ENCODE measurements at regions not wholly inside any gene's neighbourhood (a gene's known extent, or its start where the extent isn't known, plus 50 kb on each side); places are given as distances from the start of the nearest gene placed in this dataset.

GRCh38 chr7:7104314-7104698 is 78.0 kb upstream of the C1GALT1 start:
- no peaks in the 10 kb centered on the region for H3K36me3 ChIP-seq
- H3K27me3 ChIP-seq, result no peaks in the 10 kb centered on the region
- no peak overlapping the region for H3K27ac ChIP-seq
- no peak for DNase-seq
- H3K4me1 ChIP-seq, result peaks cover 0 to 12% (median 6%) of the 10 kb centered on the region in 4 donors
- no peaks in the 10 kb centered on the region for H3K9me3 ChIP-seq
- TF ChIP-seq EP300 (IDR thresholded peaks at IDR 0.05), result no peak
- no peak for TF ChIP-seq POLR2AphosphoS5 (IDR thresholded peaks at IDR 0.05)
- TF ChIP-seq, protein P1, sequence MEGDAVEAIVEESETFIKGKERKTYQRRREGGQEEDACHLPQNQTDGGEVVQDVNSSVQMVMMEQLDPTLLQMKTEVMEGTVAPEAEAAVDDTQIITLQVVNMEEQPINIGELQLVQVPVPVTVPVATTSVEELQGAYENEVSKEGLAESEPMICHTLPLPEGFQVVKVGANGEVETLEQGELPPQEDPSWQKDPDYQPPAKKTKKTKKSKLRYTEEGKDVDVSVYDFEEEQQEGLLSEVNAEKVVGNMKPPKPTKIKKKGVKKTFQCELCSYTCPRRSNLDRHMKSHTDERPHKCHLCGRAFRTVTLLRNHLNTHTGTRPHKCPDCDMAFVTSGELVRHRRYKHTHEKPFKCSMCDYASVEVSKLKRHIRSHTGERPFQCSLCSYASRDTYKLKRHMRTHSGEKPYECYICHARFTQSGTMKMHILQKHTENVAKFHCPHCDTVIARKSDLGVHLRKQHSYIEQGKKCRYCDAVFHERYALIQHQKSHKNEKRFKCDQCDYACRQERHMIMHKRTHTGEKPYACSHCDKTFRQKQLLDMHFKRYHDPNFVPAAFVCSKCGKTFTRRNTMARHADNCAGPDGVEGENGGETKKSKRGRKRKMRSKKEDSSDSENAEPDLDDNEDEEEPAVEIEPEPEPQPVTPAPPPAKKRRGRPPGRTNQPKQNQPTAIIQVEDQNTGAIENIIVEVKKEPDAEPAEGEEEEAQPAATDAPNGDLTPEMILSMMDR (IDR thresholded peaks at IDR 0.05), result no peak
- TF ChIP-seq POLR2A (IDR thresholded peaks at IDR 0.05), result no peak
- intact Hi-C loops (cut with DNase I), result loop anchor here (5.0 kb wide), 2 partner anchors 438 to 1113 kb away; no protein-coding TSS in a partner anchor
- 84 to 86% methylated on average over 7 of the region's 7 CpGs for WGBS, 2 donors
- no peak overlapping the region for H3K4me3 ChIP-seq

- Histone ChIP-seq H3K36me3 (no peaks in the 10 kb centered on the region), H3K4me1 (peaks cover 0 to 5% (median under 1%) of the 10 kb centered on the region in 4 donors), H3K9me3 (no peaks in the 10 kb centered on the region), H3K4me3 (no peak overlapping the region), H3K27ac (no peak overlapping the region), H3K27me3 (no peaks in the 10 kb centered on the region)
- no peak for DNase-seq
- WGBS, 2 donors, result 93% methylated on average over 5 of the region's 5 CpGs
- intact Hi-C loops (cut with DNase I), result loop anchor here (5.0 kb wide), 2 partner anchors 437 to 1112 kb away; no protein-coding TSS in a partner anchor
- no peak for TF ChIP-seq EP300 (IDR thresholded peaks at IDR 0.05)
- no peak for TF ChIP-seq POLR2AphosphoS5 (IDR thresholded peaks at IDR 0.05)
- TF ChIP-seq, protein P1 (IDR thresholded peaks at IDR 0.05), result no peak
- TF ChIP-seq POLR2A (IDR thresholded peaks at IDR 0.05), result no peak
Measured at GRCh38 chr7:7104971-7105370, 77.4 kb upstream of the C1GALT1 start.

GRCh38 chr7:7105800-7106582 is 76.4 kb upstream of the C1GALT1 start:
- Histone ChIP-seq H3K9me3 (no peaks in the 10 kb centered on the region), H3K27me3 (no peaks in the 10 kb centered on the region), H3K4me1 (no peaks in the 10 kb centered on the region), H3K36me3 (no peaks in the 10 kb centered on the region), H3K27ac (no peak overlapping the region), H3K4me3 (no peak overlapping the region)
- DNase-seq, result no peak
- intact Hi-C loops (cut with DNase I), result no loop called here
- TF ChIP-seq, protein P1 (IDR thresholded peaks at IDR 0.05), result no peak
- no peak for TF ChIP-seq POLR2AphosphoS5 (IDR thresholded peaks at IDR 0.05)
- no peak for TF ChIP-seq EP300 (IDR thresholded peaks at IDR 0.05)
- no peak for TF ChIP-seq POLR2A (IDR thresholded peaks at IDR 0.05)
- WGBS, 2 donors, result 92 to 96% methylated on average over 4 of the region's 4 CpGs

DNA sequence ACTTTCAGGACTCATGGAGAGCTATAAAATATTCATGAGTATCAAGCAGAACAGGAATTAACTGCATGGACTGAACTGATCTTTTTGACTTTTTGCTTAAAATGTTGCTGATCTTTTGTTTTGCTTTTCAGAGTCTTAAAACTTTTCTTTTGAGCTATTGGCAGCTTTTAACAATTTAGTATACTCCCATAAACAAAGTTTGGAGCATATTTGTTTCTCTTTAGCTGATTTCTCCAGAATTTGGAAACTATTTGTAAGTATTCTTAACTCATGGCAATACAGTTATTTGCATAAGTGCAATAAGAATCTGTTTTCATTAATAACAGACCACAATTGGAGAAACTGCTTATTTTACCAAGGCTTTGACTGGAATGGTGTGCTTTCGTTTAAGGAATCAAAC is 73.4 kb upstream of the C1GALT1 start:
- H3K27ac ChIP-seq, result no peak overlapping the region
- TF ChIP-seq, protein P1 (IDR thresholded peaks at IDR 0.05), result no peak
- no peak for TF ChIP-seq EP300 (IDR thresholded peaks at IDR 0.05)
- no peak for TF ChIP-seq POLR2A (IDR thresholded peaks at IDR 0.05)
- no peak for TF ChIP-seq POLR2AphosphoS5 (IDR thresholded peaks at IDR 0.05)
- WGBS, 2 donors, result 89 to 94% methylated on average over 1 of the region's 1 CpG
- H3K4me1 ChIP-seq, result no peaks in the 10 kb centered on the region
- no peaks in the 10 kb centered on the region for H3K27me3 ChIP-seq
- intact Hi-C loops (cut with DNase I), result no loop called here
- H3K36me3 ChIP-seq, result no peaks in the 10 kb centered on the region
- H3K4me3 ChIP-seq, result no peak overlapping the region
- DNase-seq, result no peak
- H3K9me3 ChIP-seq, result no peaks in the 10 kb centered on the region

All from sigmoid colon (tissue), 6 donors.